ENCODE measurements at regions not wholly inside any gene's neighbourhood (a gene's known extent, or its start where the extent isn't known, plus 50 kb on each side); places are given as distances from the start of the nearest gene placed in this dataset.

- Histone ChIP-seq H3K27ac (ENCODE audit: low read depth, low read length, poor library complexity, severe bottlenecking) (no peak overlapping the region), H2AFZ (ENCODE audit: low read length) (no peak overlapping the region), H3K27me3 (ENCODE audit: insufficient read depth, low read length) (no peaks in the 10 kb centered on the region), H3K4me2 (ENCODE audit: low read length) (no peak overlapping the region), H3K9me2 (ENCODE audit: low read depth, low read length) (no peaks in the 10 kb centered on the region), H3K79me2 (ENCODE audit: insufficient read depth, low read length) (no peaks in the 10 kb centered on the region), H3F3A (ENCODE audit: insufficient read depth, low read length) (no peaks in the 10 kb centered on the region), H4K20me1 (ENCODE audit: insufficient read depth, low read length) (no peaks in the 10 kb centered on the region), H3K4me1 (ENCODE audit: insufficient read depth, low read length, severe bottlenecking) (no peaks in the 10 kb centered on the region), H3K9ac (ENCODE audit: low read length) (no peak overlapping the region), H3K9me3 (ENCODE audit: low read length) (no peaks in the 10 kb centered on the region), H3K36me3 (ENCODE audit: insufficient read depth, low read length) (no peaks in the 10 kb centered on the region), H3K4me3 (ENCODE audit: low read depth, low read length, poor library complexity, severe bottlenecking) (no peak overlapping the region)
- no peak for TF ChIP-seq CTCF (IDR thresholded peaks at IDR 0.05; ENCODE audit: low read length)
Observed at GRCh38 chr3:161422171-161422700, 50.9 kb upstream of the SPTSSB start.

Measured in OCI-LY1 (cell line).